ENCODE measurements at regions not wholly inside any gene's neighbourhood (a gene's known extent, or its start where the extent isn't known, plus 50 kb on each side); places are given as distances from the start of the nearest gene placed in this dataset.
"Not testable (repeated sequence)": the region's sequence is repeated elsewhere in the genome, so short reads cannot be mapped to it uniquely, and the experiment has no call there.

DNA sequence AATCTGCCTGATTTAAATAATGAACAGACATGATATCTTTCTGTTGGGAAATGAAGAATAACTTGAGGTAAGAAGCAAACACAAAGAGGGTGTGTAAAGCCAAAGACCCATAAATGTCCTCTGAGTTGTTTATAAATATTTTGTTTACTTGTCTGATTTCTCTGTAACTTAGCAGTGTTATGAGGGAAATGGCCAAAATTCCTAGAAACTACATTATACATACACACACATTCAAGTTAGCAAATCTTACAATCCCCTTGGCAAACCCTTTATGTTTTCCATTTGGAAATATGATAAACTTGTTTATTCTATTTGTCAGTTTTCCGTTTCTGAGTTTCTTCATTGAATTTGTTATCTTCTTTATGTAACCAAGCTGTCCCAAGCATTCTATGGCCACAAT lies 81.4 kb upstream of the TCF21 start:
- H3K27me3 ChIP-seq = no peaks in the 10 kb centered on the region
- TF ChIP-seq, protein P1, sequence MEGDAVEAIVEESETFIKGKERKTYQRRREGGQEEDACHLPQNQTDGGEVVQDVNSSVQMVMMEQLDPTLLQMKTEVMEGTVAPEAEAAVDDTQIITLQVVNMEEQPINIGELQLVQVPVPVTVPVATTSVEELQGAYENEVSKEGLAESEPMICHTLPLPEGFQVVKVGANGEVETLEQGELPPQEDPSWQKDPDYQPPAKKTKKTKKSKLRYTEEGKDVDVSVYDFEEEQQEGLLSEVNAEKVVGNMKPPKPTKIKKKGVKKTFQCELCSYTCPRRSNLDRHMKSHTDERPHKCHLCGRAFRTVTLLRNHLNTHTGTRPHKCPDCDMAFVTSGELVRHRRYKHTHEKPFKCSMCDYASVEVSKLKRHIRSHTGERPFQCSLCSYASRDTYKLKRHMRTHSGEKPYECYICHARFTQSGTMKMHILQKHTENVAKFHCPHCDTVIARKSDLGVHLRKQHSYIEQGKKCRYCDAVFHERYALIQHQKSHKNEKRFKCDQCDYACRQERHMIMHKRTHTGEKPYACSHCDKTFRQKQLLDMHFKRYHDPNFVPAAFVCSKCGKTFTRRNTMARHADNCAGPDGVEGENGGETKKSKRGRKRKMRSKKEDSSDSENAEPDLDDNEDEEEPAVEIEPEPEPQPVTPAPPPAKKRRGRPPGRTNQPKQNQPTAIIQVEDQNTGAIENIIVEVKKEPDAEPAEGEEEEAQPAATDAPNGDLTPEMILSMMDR (IDR thresholded peaks at IDR 0.05) = no peak
- intact Hi-C loops (cut with DNase I) = loop anchor here (5.0 kb wide), 1 partner anchor 45 kb away; no protein-coding TSS in a partner anchor

DNA sequence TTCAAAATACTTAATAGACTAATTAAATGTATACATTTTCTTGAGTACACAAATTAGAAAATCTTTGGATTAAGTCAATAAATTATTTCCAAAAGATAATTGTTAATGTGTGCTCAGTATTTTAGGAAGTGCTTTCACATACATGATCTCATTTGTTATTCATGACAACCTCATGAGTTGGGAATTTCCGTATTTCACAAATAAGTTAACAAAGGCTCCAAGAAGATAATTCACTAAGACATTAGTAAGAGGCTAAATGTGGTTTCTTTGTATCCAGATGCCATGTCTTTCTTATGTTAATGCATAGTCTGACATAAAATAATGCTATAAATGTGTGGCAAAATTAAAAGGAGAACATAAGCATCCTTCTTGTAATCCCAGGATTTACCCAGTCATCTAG lies 79.5 kb upstream of the TCF21 start:
- intact Hi-C loops (cut with DNase I) = loop anchor here (5.0 kb wide), 1 partner anchor 47 kb away; no protein-coding TSS in a partner anchor
- Histone ChIP-seq H3K9me3 (no peaks in the 10 kb centered on the region), H3K27ac (peak overlapping the region in 1 of 2 donors; percentile 9), H3K4me3 (no peak overlapping the region), H3K4me1 (peaks cover 0 to 2% of the 10 kb centered on the region in 2 donors), H3K27me3 (no peaks in the 10 kb centered on the region), H3K36me3 (no peaks in the 10 kb centered on the region)
- TF ChIP-seq, protein P1 (IDR thresholded peaks at IDR 0.05) = no peak
- no peak for DNase-seq (ENCODE audit: low spot score in 2 of 2)

More for the DNA sequence above, 81.4 kb upstream of the TCF21 start:
- Histone ChIP-seq H3K4me3 (no peak overlapping the region), H3K27ac (no peak overlapping the region), H3K4me1 (peaks cover 0 to 9% of the 10 kb centered on the region in 2 donors), H3K9me3 (no peaks in the 10 kb centered on the region), H3K36me3 (no peaks in the 10 kb centered on the region)
- DNase-seq (ENCODE audit: low spot score in 2 of 2) = no peak

DNA sequence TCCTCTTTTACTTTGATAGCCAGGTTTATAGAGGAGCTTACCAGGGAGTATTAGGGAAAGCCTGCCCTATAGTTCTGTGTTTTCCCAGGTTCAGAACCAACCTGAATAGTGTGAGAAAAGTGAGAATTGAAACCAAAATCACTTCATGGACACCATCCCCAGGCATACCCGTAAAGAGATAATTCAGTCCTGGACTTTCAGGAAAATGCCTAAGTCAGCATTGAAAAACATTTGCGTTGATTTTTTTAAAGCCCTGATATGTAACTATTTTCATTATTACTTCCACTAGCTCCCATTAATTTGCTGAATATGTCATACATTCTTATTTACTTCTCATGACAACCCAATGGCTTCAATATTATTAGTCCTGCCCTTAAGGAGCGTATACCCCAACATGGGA lies 77.4 kb upstream of the TCF21 start:
- DNase-seq (ENCODE audit: low spot score in 2 of 2) = no peak
- intact Hi-C loops (cut with DNase I) = loop anchor here (5.0 kb wide), 1 partner anchor 34 kb away; no protein-coding TSS in a partner anchor
- Histone ChIP-seq H3K4me1 (peaks cover 0 to 8% of the 10 kb centered on the region in 2 donors), H3K36me3 (no peaks in the 10 kb centered on the region), H3K27ac (no peak overlapping the region), H3K9me3 (no peaks in the 10 kb centered on the region), H3K27me3 (no peaks in the 10 kb centered on the region), H3K4me3 (no peak overlapping the region)
- TF ChIP-seq, protein P1 (IDR thresholded peaks at IDR 0.05) = no peak

DNA sequence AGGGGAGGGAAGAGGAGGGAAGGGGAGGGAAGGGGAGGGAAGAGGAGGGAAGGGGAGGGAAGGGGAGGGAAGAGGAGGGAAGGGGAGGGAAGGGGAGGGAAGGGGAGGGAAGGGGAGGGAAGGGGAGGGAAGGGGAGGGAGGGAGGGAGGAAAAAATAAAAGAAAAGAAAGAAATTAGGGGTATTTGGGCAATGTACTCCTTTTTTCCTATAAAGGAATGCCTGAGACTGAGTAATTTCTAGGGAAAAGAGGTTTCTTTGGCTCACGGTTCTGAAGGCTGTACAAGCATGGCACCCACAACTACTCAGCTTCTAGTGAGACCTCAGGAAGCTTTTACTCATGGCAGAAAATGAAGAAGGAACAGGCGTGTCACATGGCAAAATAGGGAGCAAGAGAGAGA lies 76.5 kb upstream of the TCF21 start:
- not testable (repeated sequence) for H3K4me1 ChIP-seq

DNA sequence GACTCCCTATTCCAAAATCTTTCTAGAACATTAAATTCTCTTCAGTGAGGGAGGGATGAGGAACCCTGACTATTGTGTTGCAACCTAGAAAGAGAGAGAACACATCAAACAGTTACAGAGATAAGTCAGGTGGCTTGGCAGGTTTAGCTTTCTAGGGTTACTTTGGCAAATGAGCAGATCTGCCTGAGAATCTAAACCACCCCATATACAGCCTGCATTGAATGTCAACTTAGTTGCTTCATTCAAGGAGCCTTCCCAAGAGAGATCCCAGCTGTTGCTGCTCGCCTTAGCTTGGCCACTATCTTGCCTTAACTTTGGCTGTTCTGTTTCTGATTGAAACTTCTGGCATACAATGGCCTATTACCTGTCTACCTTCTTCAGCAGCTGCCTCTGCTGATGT lies 74.7 kb upstream of the TCF21 start:
- Histone ChIP-seq H3K4me3 (no peak overlapping the region), H3K9me3 (no peaks in the 10 kb centered on the region), H3K4me1 (peaks cover 0 to 5% of the 10 kb centered on the region in 2 donors), H3K27me3 (no peaks in the 10 kb centered on the region), H3K27ac (peak overlapping the region in 1 of 2 donors; percentile 39), H3K36me3 (no peaks in the 10 kb centered on the region)
- DNase-seq (ENCODE audit: low spot score in 2 of 2) = no peak
- TF ChIP-seq, protein P1 (IDR thresholded peaks at IDR 0.05) = no peak
- intact Hi-C loops (cut with DNase I) = loop anchor here (5.0 kb wide), 1 partner anchor 37 kb away; no protein-coding TSS in a partner anchor

More for the DNA sequence above, 76.5 kb upstream of the TCF21 start:
- H3K27ac ChIP-seq = peak overlapping the region in 1 of 2 donors; percentile 43
- H3K36me3 ChIP-seq; H3K27me3 ChIP-seq; H3K9me3 ChIP-seq; DNase-seq (ENCODE audit: low spot score in 2 of 2); H3K4me3 ChIP-seq: not testable (repeated sequence)
- intact Hi-C loops (cut with DNase I) = loop anchor here (5.0 kb wide), 1 partner anchor 35 kb away; no protein-coding TSS in a partner anchor

DNA sequence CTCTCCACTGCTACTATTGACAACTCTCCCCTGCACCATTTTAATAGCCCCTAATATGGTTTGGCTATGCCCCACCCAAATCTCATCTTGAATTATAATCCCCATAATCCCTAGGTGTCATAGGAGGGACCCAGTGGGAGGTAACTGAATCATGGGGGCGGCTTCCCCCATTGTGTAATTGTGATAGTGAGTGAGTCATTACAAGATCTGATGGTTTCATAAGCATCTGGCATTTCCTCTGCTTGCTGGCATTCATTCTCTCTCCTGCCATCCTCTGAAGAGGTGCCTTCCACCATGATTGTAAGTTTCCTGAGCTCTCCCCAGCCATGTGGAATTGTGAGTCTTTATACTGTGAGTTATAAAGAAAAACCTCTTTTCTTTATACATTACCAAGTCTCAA lies 74.1 kb upstream of the TCF21 start:
- no peak for DNase-seq (ENCODE audit: low spot score in 2 of 2)
- Histone ChIP-seq H3K27ac (peak overlapping the region in 1 of 2 donors; percentile 57), H3K36me3 (no peaks in the 10 kb centered on the region), H3K9me3 (no peaks in the 10 kb centered on the region), H3K4me1 (peaks cover 0 to 5% of the 10 kb centered on the region in 2 donors), H3K27me3 (no peaks in the 10 kb centered on the region), H3K4me3 (no peak overlapping the region)
- intact Hi-C loops (cut with DNase I) = loop anchor here (5.0 kb wide), 1 partner anchor 37 kb away; no protein-coding TSS in a partner anchor
- TF ChIP-seq, protein P1 (IDR thresholded peaks at IDR 0.05) = no peak

Data from ascending aorta (tissue), 2 donors.